KG1 (cell line): ENCODE measurements at regions not wholly inside any gene's neighbourhood (a gene's known extent, or its start where the extent isn't known, plus 50 kb on each side); places are given as distances from the start of the nearest gene placed in this dataset.

ENCODE experiments used
- DNase-seq: peaks from one replicate; lab custom pipeline; 2025; lab: John Stamatoyannopoulos, UW

DNA sequence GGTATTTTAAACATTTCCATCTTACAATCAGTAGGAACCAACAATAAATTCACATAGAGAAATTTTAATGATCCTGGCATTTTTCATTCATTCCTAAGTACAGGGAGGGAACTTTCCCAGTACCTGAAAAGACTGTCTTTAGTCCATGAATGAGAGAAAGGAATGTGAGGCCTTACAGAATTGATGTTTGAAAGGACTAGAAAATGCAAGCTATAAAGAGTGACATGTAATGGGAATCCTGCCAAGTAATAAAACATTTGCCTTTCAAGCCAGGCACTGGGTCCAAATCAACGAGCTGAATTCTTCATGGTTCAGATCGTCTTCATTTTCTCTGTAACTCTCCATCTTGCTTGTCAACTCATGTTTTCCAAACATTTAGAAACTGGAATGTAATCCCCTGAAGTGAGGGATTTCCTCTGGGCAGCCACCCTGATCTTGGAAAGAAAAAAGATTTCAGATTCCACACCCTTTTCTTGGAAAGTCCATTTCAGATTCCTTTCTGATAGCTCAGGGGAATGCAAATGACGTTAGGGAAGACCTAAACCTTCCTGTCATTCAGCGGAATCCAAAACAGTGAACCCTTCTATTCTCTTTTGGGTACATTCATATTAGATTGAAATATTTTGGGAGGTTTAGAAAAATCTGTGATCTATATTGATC is 315.8 kb downstream of the SH3GL2 start:
- DNase-seq = no peak

DNA sequence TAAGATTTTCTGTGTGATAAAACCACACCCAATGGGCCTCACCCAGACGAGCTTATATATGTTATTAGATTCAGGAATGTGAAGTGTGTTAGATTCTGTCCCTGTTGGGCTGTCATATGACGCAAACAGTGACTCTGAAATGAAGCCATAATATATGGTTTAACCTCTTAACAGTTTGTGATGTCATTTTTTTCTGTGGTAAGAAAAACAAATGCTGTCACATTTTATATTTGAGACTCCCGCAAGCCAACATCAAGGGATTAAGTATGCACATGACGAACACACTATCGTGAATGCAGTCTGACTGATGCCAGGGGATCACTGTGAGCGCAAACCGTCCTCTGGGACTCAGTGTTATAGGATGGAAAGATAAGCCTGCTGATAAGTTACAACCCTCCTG is 321.7 kb downstream of the SH3GL2 start:
- no peak for DNase-seq

- DNase-seq = no peak
Measured at GRCh38 chr9:17905366-17905765, 326.5 kb downstream of the SH3GL2 start.

DNA sequence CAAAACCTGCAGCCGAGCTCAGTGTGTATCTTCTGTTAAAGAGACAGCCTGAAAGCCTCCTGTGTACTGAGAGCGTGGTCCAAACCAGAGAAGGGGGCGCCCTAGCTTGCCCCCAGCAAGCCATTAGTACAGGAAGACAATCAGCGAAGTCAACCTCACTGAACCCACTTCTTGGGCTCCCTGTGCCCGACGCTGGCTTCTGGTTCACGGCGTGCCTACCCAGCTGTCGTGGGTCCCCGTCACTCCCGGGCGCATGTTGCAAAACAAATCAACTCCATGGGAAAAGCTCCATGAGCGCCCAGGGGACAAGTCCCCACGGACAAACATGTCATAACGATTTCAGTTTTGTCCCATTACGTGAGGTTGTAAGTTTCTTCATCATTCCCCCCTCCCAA is 326.9 kb downstream of the SH3GL2 start:
- DNase-seq = no peak

DNA sequence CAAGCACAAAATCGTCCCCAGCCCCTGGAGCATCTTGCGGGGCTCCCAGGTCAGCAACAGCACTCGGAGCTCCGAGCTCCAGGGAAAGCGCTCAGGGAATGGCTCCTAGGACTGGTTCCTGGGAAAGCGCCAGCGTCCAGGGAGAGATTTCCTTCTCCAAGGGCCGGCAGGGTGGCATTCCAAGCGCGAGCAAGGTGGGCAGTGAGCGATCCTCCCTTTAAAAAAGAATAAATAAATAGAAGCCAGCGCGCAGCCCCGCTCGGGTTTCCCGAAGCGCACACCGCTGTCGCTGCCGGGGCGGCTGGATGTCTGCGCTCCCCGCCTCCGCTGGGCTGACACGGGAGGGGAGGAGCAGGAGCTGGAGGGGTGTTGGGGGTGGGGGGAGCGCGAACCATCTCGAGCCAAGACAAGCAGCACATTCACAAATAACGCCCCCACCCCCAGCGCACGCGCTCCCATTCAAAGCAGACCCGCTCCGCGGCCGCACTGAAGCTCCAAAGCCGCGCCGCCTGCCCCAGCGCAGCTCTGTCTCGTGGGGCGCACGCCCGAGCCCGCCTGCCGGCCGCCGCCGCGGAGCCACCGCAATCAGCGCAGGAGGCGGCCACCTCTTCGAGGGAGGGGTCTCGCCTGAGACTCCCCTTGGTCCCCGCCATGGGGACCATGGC is 327.4 kb downstream of the SH3GL2 start:
- no peak for DNase-seq

DNA sequence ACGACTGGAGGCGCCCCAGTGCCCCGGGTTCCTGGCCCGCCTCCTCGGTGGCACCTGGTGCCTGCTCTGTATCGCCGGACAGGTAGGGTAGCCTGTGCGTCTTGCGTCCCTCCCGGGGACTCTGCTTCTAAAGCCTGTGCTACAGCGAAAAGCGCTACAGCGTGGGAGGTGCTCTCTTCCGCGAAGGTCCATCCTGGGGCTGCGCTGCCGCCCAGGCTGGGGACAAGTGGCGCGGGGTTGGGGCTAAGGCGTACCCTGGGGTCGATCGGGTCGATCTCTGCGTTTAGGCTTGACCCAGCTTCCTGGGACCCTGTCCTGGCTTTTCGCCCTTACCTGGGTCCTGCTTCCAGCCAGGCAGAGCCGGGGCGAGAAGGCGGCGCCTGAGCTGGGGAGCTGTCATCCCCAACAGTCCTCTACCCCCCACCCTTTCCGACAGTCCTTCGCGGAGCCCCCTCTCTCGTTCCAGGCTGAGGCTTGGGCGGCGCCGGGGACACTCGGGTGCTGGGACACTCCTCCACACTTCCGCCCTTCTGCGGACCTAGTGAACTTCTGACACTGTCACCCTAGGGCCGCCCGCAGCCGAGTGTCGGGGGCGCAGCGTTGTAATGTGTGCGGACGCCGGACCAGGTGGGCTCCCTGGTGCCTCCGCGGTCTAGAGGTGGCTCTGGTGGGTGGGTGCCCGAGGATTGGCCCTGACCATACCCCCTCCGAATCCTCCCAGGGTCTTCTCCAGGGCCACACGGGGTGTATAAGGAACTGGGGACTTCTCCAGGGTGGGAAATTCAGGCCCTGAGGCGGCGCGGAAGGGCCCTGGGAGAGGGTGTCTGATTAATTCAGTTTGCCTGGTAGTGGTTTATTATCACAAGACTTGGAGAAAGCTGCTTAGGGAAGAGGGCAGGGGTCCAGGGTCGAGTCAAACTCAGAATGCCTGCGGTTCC is 328.2 kb downstream of the SH3GL2 start:
- DNase-seq = no peak

- no peak for DNase-seq
Measured at GRCh38 chr9:17907779-17908508, 329.1 kb downstream of the SH3GL2 start.

DNA sequence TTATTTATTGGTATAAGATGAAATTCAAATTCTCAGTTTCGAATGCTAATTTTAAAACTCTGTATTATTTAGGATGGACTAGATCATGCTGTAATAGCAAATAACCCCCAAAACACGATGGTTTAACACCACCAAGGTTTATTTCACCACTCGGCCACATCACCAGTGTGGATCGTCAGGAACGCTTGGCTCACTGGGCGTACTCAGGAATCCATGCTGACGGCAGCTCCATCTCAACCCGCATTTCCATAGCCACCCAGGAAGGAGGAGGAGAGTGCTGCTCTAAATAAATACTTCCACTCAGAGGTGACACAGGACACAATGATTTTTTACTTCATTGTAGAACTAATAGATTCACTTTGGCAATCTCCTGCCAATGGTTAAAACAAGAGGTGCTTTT is 347.4 kb downstream of the SH3GL2 start:
- DNase-seq = no peak

DNA sequence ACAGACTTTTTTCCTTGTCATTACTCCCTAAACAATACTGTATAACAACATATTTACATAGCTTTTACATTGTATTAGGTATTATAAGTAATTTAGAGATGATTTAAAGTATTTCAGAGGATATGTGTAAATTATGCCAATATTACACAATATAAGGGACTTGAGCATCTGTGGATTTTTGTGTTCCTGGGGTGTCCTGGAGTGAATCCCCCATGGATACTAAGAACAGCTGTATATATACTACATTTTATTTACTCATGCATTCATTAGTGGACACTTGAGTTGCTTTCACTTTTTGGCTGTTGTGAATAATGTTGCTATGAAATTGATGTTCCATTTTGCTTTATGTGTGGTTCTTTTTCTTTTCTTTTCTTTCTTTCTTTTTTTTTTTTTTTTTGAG is 348.8 kb downstream of the SH3GL2 start:
- no peak for DNase-seq

GRCh38 chr9:17928228-17928627 is 349.4 kb downstream of the SH3GL2 start:
- DNase-seq = no peak

DNA sequence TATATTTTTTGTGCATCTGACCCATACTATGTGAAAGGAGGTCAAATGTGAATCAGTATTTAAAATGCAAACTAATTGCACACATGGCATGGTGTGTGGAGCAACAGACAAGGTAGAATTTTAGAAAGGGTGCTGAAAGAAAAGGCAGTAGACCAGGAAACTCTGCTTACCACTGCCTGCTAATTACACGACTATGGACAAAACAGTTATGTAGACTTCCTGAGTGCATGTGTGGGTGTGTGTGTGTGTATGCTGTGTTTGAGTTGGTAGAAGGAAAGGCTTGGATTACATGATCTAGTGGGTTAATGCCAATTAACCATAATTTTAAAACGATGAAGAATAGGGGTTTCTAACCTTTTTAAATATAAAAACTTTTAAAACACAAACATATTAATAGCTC is 349.9 kb downstream of the SH3GL2 start:
- DNase-seq = no peak

GRCh38 chr9:17929506-17929905 is 350.6 kb downstream of the SH3GL2 start:
- DNase-seq = no peak

GRCh38 chr9:17930071-17930470 is 351.2 kb downstream of the SH3GL2 start:
- DNase-seq = no peak

DNA sequence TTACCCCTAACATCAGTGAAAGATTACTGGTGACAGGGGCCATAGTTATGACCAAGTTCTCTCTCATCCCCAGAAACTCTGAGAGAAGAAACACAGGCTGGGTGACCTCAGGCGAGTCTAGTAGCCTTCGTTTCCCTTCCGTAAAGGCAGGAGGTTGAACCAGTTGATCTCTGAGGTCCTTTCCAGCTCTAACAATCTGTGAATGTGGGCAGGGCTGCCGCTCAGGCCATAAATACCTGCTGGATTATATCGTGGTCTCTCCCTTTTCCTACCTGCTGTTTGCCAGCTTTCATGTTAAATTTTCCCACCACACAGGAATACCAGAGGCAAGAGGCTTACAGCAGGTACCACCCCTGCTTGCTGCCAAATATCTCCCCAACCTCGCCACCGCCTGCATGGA is 357.5 kb downstream of the SH3GL2 start:
- DNase-seq = no peak

- no peak for DNase-seq
Measured at GRCh38 chr9:17938035-17938655, 359.3 kb downstream of the SH3GL2 start.

DNA sequence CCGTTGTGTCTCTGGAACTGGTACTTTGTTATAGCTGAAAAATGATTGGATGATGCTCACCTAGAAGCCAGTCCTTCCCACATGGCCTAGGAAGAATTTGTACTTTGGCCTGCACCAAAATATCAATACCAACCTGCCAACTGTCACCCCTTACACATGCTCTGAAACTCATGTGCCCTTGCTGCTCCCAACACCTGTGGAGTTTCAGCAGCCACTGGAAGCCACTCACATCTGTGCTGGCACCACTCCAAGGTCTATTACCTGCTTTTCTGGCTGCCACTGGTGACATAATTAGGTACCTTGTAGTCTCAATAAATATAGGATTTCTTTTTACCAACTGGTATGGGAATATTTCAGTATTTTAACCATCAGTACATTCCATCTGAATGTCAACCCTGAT is 363.6 kb downstream of the SH3GL2 start:
- no peak for DNase-seq

GRCh38 chr9:17955409-17955808 is 376.5 kb downstream of the SH3GL2 start:
- DNase-seq = no peak

- DNase-seq = no peak
Measured at GRCh38 chr9:17958363-17958762, 379.5 kb downstream of the SH3GL2 start.

GRCh38 chr9:17962747-17963146 is 383.9 kb downstream of the SH3GL2 start:
- DNase-seq = no peak

GRCh38 chr9:17963498-17963897 is 384.6 kb downstream of the SH3GL2 start:
- no peak for DNase-seq

DNA sequence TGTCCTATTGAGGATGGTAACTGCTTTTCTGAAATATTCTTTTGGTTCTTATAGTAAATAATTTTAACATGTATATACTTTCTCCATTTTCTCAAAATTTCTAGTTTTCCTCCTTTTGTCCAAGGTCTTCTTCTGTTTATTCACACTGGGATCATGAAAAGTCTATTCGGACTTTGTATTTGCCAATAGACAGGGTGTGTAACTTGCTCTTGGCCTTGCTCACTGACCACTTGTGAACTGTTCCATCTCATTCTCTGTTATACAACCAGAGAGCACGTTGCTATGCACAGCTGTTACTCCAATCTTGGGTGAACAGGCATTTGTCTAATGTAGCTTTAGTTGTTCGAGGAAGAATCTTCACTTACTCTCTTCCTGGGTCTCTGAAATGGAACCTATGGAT is 388.9 kb downstream of the SH3GL2 start:
- no peak for DNase-seq

DNA sequence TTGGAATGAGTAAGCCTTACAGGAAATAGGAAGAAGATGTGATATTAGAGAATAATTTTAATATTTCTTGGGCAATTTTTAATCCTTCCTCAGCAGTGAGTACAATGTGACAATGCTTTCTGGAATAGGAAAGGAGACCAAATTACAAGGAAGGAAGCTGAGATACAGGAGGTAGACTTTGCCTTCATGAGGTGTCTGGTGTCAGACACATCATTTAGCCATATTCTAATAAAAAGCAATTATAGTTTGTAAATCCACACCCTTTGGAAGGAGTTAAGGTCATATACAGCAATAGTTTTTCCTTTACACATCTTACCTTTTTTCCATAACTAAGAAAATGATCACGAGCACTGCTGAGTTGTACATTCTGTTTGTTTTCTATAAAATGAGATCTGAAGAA is 390.4 kb downstream of the SH3GL2 start:
- DNase-seq = no peak
